B cell (primary cell): ENCODE measurements at regions not wholly inside any gene's neighbourhood (a gene's known extent, or its start where the extent isn't known, plus 50 kb on each side); places are given as distances from the start of the nearest gene placed in this dataset.
"Not testable (repeated sequence)": the region's sequence is repeated elsewhere in the genome, so short reads cannot be mapped to it uniquely, and the experiment has no call there.

Experiments used
- CTCF ChIP-seq: fragments of 200-600 bp; IDR thresholded peaks from one replicate; pipeline ENCODE4 v1.8.0; 2022; ENCODE audit warnings: antibody characterized with exemption, mild to moderate bottlenecking
- EZH2 ChIP-seq: IDR thresholded peaks from 2 replicates; pipeline ENCODE4 v1.6.1; 2012; ENCODE audit warnings: borderline replicate concordance, low read depth, mild to moderate bottlenecking, moderate library complexity, low read length; ENCODE audit not compliant: insufficient read depth, poor library complexity, severe bottlenecking

GRCh38 chr4:119996024-119996423, 70.6 kb downstream of the MAD2L1 start:
- TF ChIP-seq CTCF, EZH2: not testable (repeated sequence)
